AG20443 (cell line): ENCODE measurements at regions not wholly inside any gene's neighbourhood (a gene's known extent, or its start where the extent isn't known, plus 50 kb on each side); places are given as distances from the start of the nearest gene placed in this dataset.
"Not testable (repeated sequence)": the region's sequence is repeated elsewhere in the genome, so short reads cannot be mapped to it uniquely, and the experiment has no call there.

Source experiments
- DNase-seq: peaks from one replicate; pipeline ENCODE4 v3.0.0; 2012; ENCODE audit warnings: low spot score, mixed read lengths

GRCh38 chr6:134784336-134784735, 165.6 kb downstream of the ALDH8A1 start:
- no peak for DNase-seq

GRCh38 chr6:134778431-134778830, 171.5 kb downstream of the ALDH8A1 start:
- no peak for DNase-seq

GRCh38 chr6:134774201-134774638, 175.7 kb downstream of the ALDH8A1 start:
- peak; percentile 18 for DNase-seq

GRCh38 chr6:134772671-134773360, 177.1 kb downstream of the ALDH8A1 start:
- no peak for DNase-seq

- DNase-seq, result no peak
These were observed 181.0 kb downstream of the ALDH8A1 start for GRCh38 chr6:134768931-134769330.

- DNase-seq, result no peak
These were observed 183.4 kb downstream of the ALDH8A1 start for GRCh38 chr6:134766497-134766896.

GRCh38 chr6:134764741-134765140, 185.2 kb downstream of the ALDH8A1 start:
- no peak for DNase-seq

GRCh38 chr6:134763575-134763974, 186.3 kb downstream of the ALDH8A1 start:
- DNase-seq, result not testable (repeated sequence)

- no peak for DNase-seq
These were observed 191.3 kb downstream of the ALDH8A1 start for GRCh38 chr6:134758621-134759020.

- DNase-seq, result no peak
These were observed 192.0 kb downstream of the ALDH8A1 start for GRCh38 chr6:134757911-134758361.

- DNase-seq, result no peak
These were observed 193.4 kb downstream of the ALDH8A1 start for GRCh38 chr6:134756374-134757025.

- DNase-seq, result no peak
These were observed 195.7 kb downstream of the ALDH8A1 start for GRCh38 chr6:134754013-134754690.

- no peak for DNase-seq
These were observed 196.9 kb downstream of the ALDH8A1 start for GRCh38 chr6:134753001-134753400.

GRCh38 chr6:134752445-134752844, 197.5 kb downstream of the ALDH8A1 start:
- DNase-seq, result no peak

GRCh38 chr6:134750669-134751068, 199.2 kb downstream of the ALDH8A1 start:
- peak; percentile 49 for DNase-seq

GRCh38 chr6:134748484-134748883, 201.4 kb downstream of the ALDH8A1 start:
- DNase-seq, result no peak

- DNase-seq, result not testable (repeated sequence)
These were observed 202.7 kb downstream of the ALDH8A1 start for GRCh38 chr6:134747197-134747596.

GRCh38 chr6:134746140-134746539, 203.8 kb downstream of the ALDH8A1 start:
- DNase-seq, result no peak

- not testable (repeated sequence) for DNase-seq
These were observed 204.7 kb downstream of the ALDH8A1 start for GRCh38 chr6:134745192-134745591.

- DNase-seq, result no peak
These were observed 205.6 kb downstream of the ALDH8A1 start for GRCh38 chr6:134744301-134744700.

GRCh38 chr6:134741200-134741536, 208.7 kb downstream of the ALDH8A1 start:
- DNase-seq, result no peak

GRCh38 chr6:134740473-134741199, 209.3 kb downstream of the ALDH8A1 start:
- no peak for DNase-seq

- DNase-seq, result no peak
These were observed 209.9 kb downstream of the ALDH8A1 start for GRCh38 chr6:134740027-134740373.
